GM19351 (cell line): ENCODE measurements at regions not wholly inside any gene's neighbourhood (a gene's known extent, or its start where the extent isn't known, plus 50 kb on each side); places are given as distances from the start of the nearest gene placed in this dataset.

Experiments
- ATAC-seq: cut with Tn5 transposase; IDR thresholded peaks from one replicate; pipeline ENCODE4 v1.9.1; 2021; ENCODE audit warnings: mild to moderate bottlenecking, moderate library complexity; ENCODE audit not compliant: unreplicated experiment

DNA sequence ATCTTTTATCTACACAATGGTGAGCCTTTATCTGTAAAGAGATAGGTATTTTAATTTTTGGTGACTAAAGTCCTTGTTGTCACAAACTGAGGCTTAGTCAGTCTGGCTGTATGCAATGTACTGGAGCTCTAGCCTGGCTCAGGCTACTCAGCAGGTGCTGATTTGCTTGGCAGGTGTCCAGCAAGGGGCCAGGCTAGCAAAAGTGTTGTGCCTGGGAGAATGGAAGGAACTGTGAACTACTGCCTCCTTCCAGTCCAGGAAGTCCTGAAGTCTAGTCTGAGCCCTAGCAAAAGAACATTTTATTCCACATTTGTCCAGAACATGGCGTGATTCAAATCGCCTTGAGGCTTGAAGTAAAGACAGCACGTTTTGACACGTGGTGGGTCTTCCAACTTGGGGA lies 260.5 kb downstream of the CCDC85A start:
- no peak for ATAC-seq

DNA sequence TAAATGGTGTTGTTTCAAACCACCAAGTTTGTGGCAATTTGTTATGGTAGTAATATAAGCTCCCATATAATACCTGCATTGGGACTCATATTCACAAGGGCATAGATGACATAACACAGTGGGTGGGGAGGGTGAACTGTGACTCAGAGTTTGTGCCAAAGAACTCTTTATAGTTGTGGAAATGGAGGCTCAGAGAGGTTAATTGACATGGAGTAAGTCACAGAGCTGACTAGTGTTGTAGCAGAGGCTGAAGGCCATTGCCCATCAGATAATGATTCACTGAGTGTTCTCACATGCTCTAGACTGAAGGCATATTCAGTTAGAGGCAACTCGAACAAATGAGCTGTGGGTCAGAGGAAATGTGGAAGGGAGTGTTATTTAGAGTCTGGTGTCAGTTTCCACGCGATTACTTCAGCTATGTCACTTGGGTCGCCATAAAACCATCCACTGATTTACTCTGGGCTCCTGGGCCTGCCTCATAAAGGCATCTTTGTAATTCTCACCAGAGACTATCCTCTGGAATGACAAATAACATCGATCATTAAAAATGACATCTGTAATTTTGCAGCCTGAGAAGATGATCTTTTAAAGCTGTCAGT lies 264.7 kb downstream of the CCDC85A start:
- ATAC-seq, result no peak

DNA sequence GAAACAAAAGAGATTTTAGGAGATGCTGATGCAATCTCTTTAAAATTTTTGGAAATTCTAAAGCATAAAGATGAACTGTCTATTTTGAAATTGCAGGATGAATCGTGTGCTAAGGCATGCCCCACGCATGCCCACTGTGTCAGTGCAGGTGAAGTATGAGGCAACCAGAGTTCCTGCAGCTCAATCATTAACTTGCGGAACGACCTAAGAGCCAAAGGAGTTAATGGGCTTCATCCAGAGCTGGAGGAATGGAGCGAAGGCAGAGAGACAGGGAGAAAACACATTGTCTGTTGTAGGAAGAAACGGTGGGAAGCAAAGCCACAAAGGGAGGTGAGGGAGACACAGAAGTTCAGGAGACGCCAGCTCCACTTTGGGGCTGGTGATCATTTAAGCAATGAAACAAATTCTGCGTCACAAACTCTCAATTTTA lies 265.2 kb downstream of the CCDC85A start:
- ATAC-seq, result no peak

DNA sequence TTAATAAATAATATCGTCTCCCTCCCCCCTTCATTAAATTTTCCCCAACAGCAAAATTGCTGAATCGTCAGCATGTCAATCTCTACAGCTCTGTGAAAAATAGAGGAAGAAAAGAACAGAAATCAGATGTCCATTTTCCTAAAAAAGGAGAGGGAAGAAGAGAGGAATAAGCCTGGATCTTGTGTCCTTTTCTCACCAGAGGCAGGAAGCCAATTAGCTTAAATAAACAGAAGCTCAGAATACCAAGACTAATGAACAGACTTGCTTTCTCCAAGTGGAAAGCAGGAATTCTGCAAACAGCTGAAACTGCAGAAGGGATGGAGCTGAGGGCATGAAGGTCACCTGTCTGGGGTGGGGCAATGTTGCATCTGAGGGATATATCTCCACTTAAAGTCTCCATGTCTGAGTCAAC lies 265.7 kb downstream of the CCDC85A start:
- ATAC-seq, result no peak

DNA sequence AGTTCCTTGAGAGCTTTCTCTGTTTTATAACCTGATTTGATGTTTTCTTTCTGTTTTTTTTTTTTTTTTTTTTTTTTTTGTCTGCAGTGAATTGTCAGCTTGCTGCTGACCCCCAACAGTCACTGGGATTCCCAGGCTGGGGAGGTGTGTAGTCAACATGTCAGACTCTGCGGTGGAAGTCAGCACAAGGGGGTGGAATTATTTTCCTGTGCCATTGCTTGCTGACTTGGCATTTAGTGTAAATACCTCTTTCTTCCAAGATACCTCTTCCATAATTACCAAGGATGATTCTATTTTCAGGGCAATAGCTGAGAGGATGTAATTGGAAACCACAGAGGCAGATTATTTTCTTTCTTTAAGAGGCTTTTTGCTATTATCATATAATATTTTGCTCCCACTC lies 266.3 kb downstream of the CCDC85A start:
- ATAC-seq, result no peak

DNA sequence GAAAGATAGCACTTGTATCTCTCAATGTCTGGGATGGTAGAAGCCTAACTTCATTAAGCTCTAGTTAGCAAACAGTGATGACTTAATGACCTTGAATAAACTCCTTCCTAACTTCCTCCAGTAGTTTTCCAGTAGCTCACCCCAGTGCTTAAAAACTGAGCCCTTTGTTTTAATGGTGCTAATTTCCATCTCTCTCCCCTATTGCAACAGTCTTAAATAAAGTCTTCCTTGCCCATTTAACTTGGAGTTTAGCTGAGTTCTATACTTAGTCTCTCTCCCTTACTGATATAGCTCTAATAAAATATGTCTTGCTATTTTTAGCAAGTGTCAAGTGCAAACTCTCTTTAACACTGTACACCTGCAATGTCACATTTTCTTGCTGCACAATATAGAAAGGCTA lies 267.0 kb downstream of the CCDC85A start:
- no peak for ATAC-seq

DNA sequence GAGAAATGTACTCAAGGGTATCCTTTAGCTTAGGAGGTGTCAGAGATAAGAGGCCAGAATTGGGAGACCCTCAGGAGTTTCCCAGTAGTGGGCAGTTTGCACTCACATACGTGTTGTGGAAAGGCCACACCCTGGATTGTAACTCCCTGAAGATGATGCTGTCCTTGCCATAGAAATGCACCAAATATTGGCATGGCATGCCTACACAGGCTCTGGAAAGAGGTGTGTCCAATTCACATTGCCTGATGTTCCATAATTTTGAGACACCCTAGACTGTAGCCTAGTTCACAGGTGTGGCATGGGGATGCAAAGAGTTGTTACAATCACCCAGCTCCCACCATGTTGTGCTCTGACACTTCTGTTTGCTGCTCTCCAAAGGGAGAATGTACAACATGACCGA lies 271.9 kb downstream of the CCDC85A start:
- no peak for ATAC-seq

DNA sequence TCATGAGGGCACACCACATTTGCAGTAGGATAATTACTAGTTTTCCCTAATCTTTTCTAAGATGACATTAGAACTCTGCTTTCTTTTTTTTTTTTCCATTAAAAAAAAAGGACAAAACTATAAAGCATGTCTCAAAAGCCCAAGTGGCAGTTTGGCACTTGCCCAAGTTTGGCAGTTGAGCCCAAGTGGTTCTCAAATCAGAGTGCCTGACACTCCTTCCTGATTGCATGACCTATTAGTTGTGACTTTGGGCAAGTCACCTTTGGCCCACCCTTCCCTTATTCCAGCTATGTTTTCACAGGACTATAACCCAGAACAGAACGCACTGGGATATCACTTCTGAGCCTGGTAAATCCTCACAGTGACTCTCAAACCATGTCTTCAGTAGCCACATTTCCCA lies 273.0 kb downstream of the CCDC85A start:
- no peak for ATAC-seq

DNA sequence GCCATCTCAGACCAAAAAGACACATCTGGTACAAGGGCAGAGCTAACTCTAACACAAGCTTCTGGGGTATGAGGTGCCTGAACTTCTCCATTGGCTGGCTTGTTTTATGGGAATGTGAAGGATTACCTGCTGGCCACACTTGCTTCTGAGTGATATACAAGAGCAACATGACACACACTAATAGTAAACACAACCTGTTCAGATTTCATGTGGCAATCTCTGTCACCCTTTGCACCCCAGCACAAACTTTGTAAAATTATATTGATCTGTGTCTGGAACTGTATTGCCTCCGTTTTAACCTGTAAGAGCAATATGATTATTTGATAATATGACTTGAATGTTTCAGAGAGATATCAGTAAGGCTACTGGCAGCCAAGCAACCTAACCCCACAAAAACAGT lies 276.7 kb downstream of the CCDC85A start:
- ATAC-seq, result no peak

DNA sequence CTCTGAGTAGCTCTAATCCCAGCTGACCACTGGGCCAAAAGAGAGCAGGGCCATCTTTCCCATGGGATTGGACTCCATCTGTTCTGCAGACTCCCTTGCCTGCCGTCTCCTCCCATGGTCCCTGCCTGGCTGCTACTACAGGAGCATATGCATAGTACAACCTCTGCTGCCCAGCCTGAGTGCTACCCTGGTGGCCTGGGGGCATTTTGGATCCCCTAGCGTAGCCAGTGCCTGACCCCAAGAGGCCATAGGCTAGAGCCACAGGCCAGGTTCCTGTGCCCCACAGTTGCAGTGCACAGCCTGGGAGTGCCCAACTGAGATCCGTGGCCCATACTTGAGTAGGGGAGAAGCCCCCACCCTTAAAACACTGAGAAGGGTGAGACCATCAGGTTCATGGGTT lies 280.3 kb downstream of the CCDC85A start:
- no peak for ATAC-seq

DNA sequence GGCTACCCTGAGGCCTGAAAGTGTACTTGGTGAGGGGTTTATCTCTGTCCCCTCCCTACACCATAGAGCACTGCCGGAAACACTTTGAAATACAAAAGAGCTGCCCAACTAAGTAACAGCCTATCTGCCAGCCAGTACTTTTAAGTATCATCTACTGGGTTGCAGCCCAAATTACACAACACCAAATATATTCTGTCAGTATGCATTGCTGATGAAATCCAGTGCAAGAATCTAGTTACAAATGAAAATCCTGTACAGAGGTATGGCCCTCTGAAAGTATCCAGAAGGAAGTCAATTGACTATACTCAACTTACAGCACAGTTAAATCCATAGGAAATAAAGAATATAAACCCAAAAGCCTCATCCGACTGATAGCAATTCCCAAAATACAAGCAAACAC lies 280.8 kb downstream of the CCDC85A start:
- ATAC-seq, result no peak

DNA sequence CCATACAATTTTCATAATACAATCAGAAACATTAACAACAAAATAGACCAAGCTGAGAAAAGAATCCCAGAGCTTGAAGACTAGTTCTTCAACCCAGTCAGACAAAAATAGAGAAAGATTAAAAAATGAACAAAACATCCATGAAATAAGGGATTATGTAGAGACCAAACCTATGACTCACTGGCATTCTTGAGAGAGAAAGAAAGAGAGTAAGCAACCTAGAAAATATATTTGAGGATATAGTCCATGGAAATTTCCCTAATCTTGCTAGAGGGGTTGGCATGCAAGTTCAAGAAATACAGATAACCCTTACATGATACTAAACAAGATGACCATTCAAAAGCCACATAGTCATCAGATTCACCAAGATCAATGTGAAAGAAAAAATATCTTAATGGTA lies 281.7 kb downstream of the CCDC85A start:
- ATAC-seq, result no peak

DNA sequence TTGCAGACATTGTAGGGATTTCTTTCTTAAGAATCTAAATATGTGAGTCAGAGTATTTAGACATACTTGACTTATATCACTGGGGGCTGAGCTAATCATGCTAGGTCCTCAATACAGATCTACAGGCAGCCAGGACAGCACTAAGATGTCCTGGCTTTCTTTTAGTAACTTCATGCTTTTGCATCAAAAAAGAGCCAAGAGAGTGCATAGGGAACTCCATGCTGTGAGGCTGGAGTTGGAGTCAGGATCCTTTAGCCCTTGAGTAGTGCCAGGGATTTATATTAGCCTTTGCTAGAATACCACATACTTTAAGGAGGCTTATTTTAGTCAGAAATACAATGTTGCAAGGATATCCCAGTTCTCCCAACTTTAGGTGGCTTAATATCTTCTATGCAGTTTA lies 289.7 kb downstream of the CCDC85A start:
- no peak for ATAC-seq

DNA sequence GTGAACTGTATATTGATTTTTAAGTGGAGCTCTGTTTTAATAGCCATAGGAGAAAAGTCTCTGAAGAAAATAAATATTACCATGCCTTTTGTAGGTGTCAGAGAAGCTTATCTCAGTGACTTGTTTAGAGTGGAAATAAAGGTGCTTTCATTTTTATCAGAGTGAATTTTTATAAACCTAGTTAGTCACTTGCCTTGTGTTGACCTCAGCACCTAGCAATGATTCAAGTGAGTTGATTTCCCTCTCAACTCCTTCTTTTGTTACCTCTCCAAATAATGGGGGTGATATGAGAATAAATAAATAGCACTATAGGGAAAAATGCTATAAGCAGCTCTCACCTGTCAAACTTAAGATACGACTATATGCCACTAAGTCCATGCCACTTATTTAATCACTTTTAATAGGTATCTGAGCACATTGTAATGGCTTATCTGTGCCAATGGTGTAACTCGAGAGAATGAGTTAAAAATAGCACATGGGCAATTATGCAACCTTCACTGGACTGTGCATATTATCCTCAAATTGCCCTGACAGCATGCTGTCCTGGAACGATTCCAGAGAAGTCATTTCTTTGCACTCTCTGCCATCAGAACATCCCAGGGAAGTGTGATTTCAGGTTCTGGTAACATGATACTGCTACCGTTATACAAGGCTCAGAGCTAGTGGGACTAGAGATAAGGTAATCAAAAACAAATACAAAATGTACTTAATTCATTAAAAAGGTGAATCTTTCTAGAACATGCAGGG lies 290.8 kb downstream of the CCDC85A start:
- ATAC-seq, result no peak

DNA sequence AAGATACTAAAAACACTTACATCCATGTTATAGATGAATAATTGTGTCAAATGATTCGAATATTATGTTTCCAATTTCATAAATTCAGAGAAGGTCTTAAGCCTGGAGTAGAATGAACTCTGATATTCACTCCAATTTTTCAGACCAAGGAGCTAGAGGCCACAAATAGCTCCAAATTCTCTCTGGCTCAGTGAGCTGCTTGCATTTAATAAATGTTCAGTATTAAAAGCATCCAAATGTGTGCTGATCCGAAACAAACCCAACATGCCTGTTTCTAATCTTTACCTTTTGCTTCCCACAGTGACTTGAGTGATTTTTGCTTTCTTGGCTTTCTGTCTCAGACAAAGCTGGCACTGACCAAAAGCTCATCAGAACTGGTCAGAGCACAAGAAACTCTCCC lies 291.4 kb downstream of the CCDC85A start:
- no peak for ATAC-seq

DNA sequence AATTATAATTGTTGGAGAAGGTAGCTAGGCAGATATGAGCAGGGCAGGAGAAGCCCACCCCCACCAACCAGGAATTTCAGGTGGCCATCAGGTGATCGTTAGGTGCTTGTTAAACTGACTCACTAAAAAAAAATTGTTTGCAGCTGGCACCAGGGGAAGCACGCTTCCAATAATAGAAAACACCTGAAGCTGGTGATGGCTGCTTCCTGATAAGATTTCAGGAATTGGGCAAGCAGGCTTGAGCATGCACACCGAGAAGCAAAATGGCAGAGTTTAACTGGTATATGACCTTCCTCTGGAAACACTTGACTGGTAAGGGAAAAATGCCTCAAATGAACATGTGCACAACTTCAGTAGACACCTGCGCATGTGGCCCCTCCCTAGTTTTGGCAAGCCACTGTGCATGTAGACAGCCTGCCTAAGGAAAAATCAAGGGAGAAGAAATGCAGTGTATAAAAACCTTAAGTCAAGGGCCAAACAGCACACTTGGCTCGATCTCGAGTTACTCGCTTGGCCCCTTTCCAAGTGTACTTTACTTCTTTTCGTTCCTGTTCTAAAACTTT lies 292.8 kb downstream of the CCDC85A start:
- ATAC-seq, result no peak

DNA sequence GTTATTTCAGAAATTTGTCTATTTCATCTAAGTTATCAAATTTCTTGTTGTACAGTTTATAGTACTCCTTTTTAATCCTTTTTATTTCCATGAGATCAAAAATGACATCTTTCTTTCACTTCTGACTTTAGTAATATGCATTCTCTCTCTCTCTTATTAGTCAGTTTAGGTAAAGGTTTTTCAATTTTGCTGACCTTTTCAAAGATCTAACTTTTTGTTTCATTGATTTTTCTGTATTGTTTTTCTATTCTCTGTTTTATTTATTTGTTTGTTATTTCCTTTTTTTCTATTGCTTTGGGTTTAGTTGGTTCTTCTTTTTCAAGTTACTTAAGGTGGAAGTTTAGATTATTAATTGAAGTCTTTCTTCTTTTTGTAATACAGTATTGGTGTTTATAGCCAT lies 294.2 kb downstream of the CCDC85A start:
- ATAC-seq, result no peak

DNA sequence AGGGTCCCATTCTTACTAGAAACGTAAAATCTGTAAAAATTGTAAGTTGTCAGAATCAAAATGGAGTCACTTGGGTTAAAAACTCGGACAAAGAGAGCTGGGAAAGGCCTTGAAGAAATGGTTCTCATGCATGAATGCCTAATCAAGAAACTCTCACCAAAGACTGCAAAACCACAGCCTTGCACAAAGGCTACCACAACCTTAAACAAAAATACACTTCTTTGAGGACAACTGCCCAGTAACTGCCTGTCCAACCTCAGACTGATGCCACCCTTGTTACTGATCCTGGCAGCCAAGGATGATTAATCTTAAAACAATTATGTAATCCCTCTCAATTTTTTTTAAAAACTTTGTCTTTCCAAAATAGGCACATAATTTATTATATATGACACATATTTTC lies 299.3 kb downstream of the CCDC85A start:
- ATAC-seq, result no peak

DNA sequence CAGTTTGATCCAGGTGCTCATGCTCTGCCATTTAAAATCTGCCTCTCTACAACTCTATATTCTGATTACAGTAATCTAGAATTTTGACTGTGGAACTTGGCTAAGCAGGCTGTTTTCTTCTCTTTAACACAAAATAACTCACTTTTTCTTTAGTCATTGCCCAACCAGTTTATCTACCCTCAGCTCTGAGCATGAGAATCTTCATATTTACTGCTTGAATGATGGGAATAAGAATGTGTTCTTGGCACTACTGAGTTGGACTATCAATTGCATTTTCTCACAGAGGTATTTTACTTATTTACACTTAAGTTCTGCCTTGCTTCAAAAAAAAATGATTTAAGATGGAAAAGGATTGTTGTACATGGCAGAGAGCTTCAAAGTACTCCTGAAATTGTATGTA lies 301.1 kb downstream of the CCDC85A start:
- ATAC-seq, result no peak

DNA sequence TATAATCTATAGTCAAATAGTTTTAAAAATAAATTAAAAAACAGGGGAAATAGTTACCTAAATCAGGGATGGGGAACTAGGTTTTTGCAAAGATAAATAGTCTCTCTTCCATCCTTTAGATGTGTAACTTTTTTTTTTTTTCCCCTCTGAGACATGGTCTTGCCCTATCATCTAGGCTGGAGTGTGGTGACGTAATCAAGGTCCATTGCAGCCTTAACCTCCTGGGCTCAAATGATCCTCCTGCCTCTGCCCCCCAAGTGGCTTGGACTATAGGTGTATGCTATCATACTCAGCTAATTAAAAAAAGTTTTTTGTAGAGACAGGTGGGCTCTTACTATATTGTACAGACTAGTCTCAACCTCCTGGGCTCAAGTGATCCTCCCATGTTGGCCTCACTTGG lies 316.5 kb downstream of the CCDC85A start:
- ATAC-seq, result no peak

DNA sequence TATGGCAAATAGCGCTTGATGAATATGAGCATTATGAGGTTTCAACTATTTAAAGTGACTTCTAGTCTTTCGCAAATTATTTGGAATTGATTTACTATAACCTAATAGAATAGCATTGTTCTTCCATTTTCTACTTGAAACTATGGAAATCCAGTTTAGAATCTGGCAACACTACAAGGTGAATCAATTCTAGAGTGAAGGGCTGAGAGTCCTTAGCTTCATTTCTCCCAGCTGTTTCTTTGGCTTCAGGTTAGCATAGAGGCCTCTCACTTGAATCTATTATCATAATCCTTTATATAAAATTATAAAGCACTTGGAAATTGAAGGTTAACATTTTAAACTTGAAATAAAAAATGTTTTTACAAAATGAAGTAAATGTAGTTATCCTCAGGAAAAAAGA lies 318.8 kb downstream of the CCDC85A start:
- no peak for ATAC-seq

DNA sequence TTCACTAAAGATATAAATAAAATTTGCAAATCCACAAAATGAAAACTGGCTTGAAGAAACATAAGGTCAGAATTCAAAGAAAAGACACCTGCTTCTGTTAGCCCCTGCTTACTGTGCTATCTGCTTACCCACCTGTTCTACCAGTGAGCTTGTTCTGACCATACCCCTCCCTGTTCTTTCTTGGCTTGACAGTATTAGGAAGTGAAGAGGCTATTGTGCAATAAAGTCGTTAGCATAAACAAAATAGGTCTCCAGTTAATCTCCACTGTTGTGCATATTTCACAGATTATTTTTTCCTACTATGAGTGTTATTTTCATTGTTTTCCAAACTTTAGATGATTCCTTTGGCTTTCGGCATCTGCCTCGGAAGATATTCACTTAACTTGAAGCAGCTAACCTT lies 322.1 kb downstream of the CCDC85A start:
- no peak for ATAC-seq

DNA sequence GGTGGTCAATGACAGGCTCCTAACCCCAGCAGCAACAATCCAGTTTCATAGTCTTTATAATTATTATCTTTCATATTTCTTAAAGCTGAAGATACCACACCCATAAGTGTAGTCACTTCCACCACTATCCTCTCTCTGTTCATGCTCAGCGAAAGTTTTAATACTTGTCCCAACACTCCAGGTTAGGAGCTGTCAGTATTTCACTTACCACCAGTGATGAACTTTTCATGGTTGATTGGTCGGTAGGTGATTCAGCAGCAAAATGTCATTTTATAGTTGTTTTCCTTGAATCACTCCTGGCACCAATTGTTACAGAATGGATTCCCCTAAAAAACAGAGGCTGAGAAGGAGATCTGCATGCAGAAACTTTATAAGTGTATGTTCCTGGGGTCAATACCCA lies 324.9 kb downstream of the CCDC85A start:
- ATAC-seq, result no peak
